K562 (cell line): ENCODE measurements at regions not wholly inside any gene's neighbourhood (a gene's known extent, or its start where the extent isn't known, plus 50 kb on each side); places are given as distances from the start of the nearest gene placed in this dataset.

ENCODE experiments used
- FOXK2 ChIP-seq, 2 experiments: fragments of 450-650 bp; IDR thresholded peaks in 1 of 2; conservative IDR thresholded peaks in 1 of 2; 2 replicates each; pipeline ENCODE4 v1.6.1; 2016; ENCODE audit warnings: low read depth in 2 of 2, mild to moderate bottlenecking in 1 of 2
- IFI16 ChIP-seq: fragments of 250-450 bp; sonication (Bioruptor Pico); IDR thresholded peaks from 2 replicates; pipeline ENCODE4 v2.1.2; 2022; ENCODE audit warnings: mild to moderate bottlenecking, inconsistent platforms
- KDM1A ChIP-seq, 2 experiments: fragments of 450-650 bp; IDR thresholded peaks; 2 replicates each; pipeline ENCODE4 v1.6.1; 2016; ENCODE audit warnings: mild to moderate bottlenecking in 2 of 2
- KDM4B ChIP-seq, 2 experiments: fragments of 450-650 bp in 1 of 2; sonication (generic) in 1 of 2; IDR thresholded peaks; 2 replicates each; pipeline ENCODE4 v1.6.1; 2016 to 2017; ENCODE audit warnings: borderline replicate concordance in 2 of 2, antibody characterized with exemption in 1 of 2, low read depth in 1 of 2, mild to moderate bottlenecking in 1 of 2
- MEIS2 ChIP-seq: fragments of 450-650 bp; IDR thresholded peaks from 2 replicates; pipeline ENCODE4 v1.6.1; 2014; ENCODE audit warnings: mild to moderate bottlenecking; ENCODE audit not compliant: partially characterized antibody
- RFX1 ChIP-seq: fragments of 450-650 bp; IDR thresholded peaks from 2 replicates; pipeline ENCODE4 v1.6.1; 2016; ENCODE audit warnings: mild to moderate bottlenecking, moderate library complexity
- ZFP36 ChIP-seq: fragments of 150-350 bp; IDR thresholded peaks from 2 replicates; pipeline ENCODE4 v1.6.1; 2018; ENCODE audit warnings: low read length, low read depth; ENCODE audit not compliant: partially characterized antibody
- TF ChIP-seq, protein P1 (sequence below): fragments of 450-650 bp; IDR thresholded peaks from 2 replicates; pipeline ENCODE4 v1.6.1; 2016; ENCODE audit warnings: mild to moderate bottlenecking, moderate library complexity
- TF ChIP-seq, protein P2 (sequence below): fragments of 250-450 bp; sonication (Bioruptor Pico); IDR thresholded peaks from 2 replicates; pipeline ENCODE4 v1.5.0; 2022; ENCODE audit warnings: mild to moderate bottlenecking
- TF ChIP-seq, protein P3 (sequence below): fragments of 250-450 bp; sonication (Bioruptor Pico); IDR thresholded peaks from 2 replicates; pipeline ENCODE4 v1.4.0; 2020; ENCODE audit warnings: mild to moderate bottlenecking, moderate library complexity, borderline replicate concordance

DNA sequence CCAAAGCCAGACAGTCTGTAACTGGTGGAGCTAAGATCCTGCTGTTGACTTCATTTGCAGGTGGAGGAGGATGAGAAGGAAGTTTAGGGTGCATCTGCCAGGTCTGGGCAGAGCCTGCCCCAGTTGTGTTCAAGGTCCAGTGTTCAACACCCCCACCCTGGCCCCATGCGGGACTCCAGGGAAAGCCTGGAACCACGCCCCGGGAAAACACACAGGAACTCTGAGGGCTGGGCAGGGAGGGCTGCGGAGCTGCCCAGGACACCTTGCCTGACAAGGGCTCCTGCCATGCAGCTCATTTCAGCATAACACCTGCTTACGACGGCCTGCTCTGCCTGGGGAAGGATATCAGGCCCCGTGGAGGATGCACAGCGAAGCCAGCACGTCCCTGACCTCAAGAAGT is 286.3 kb downstream of the XXYLT1 start (continued):
- TF ChIP-seq, protein P1, sequence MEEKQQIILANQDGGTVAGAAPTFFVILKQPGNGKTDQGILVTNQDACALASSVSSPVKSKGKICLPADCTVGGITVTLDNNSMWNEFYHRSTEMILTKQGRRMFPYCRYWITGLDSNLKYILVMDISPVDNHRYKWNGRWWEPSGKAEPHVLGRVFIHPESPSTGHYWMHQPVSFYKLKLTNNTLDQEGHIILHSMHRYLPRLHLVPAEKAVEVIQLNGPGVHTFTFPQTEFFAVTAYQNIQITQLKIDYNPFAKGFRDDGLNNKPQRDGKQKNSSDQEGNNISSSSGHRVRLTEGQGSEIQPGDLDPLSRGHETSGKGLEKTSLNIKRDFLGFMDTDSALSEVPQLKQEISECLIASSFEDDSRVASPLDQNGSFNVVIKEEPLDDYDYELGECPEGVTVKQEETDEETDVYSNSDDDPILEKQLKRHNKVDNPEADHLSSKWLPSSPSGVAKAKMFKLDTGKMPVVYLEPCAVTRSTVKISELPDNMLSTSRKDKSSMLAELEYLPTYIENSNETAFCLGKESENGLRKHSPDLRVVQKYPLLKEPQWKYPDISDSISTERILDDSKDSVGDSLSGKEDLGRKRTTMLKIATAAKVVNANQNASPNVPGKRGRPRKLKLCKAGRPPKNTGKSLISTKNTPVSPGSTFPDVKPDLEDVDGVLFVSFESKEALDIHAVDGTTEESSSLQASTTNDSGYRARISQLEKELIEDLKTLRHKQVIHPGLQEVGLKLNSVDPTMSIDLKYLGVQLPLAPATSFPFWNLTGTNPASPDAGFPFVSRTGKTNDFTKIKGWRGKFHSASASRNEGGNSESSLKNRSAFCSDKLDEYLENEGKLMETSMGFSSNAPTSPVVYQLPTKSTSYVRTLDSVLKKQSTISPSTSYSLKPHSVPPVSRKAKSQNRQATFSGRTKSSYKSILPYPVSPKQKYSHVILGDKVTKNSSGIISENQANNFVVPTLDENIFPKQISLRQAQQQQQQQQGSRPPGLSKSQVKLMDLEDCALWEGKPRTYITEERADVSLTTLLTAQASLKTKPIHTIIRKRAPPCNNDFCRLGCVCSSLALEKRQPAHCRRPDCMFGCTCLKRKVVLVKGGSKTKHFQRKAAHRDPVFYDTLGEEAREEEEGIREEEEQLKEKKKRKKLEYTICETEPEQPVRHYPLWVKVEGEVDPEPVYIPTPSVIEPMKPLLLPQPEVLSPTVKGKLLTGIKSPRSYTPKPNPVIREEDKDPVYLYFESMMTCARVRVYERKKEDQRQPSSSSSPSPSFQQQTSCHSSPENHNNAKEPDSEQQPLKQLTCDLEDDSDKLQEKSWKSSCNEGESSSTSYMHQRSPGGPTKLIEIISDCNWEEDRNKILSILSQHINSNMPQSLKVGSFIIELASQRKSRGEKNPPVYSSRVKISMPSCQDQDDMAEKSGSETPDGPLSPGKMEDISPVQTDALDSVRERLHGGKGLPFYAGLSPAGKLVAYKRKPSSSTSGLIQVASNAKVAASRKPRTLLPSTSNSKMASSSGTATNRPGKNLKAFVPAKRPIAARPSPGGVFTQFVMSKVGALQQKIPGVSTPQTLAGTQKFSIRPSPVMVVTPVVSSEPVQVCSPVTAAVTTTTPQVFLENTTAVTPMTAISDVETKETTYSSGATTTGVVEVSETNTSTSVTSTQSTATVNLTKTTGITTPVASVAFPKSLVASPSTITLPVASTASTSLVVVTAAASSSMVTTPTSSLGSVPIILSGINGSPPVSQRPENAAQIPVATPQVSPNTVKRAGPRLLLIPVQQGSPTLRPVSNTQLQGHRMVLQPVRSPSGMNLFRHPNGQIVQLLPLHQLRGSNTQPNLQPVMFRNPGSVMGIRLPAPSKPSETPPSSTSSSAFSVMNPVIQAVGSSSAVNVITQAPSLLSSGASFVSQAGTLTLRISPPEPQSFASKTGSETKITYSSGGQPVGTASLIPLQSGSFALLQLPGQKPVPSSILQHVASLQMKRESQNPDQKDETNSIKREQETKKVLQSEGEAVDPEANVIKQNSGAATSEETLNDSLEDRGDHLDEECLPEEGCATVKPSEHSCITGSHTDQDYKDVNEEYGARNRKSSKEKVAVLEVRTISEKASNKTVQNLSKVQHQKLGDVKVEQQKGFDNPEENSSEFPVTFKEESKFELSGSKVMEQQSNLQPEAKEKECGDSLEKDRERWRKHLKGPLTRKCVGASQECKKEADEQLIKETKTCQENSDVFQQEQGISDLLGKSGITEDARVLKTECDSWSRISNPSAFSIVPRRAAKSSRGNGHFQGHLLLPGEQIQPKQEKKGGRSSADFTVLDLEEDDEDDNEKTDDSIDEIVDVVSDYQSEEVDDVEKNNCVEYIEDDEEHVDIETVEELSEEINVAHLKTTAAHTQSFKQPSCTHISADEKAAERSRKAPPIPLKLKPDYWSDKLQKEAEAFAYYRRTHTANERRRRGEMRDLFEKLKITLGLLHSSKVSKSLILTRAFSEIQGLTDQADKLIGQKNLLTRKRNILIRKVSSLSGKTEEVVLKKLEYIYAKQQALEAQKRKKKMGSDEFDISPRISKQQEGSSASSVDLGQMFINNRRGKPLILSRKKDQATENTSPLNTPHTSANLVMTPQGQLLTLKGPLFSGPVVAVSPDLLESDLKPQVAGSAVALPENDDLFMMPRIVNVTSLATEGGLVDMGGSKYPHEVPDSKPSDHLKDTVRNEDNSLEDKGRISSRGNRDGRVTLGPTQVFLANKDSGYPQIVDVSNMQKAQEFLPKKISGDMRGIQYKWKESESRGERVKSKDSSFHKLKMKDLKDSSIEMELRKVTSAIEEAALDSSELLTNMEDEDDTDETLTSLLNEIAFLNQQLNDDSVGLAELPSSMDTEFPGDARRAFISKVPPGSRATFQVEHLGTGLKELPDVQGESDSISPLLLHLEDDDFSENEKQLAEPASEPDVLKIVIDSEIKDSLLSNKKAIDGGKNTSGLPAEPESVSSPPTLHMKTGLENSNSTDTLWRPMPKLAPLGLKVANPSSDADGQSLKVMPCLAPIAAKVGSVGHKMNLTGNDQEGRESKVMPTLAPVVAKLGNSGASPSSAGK = no peak
- TF ChIP-seq KDM1A (IDR thresholded peaks at IDR 0.05) (no peak), RFX1 (no peak), IFI16 (CRISPR knock-in tag) (no peak), FOXK2 (conservative IDR thresholded peaks at IDR 0.05 in 1 of 2, IDR thresholded peaks at IDR 0.05 in 1 of 2; ENCODE audit: low read depth in 2 of 2) (no peak), MEIS2 (no peak), KDM4B (IDR thresholded peaks at IDR 0.05; ENCODE audit: borderline replicate concordance in 2 of 2, low read depth in 1 of 2) (no peak), ZFP36 (no peak)
- TF ChIP-seq, protein P2, sequence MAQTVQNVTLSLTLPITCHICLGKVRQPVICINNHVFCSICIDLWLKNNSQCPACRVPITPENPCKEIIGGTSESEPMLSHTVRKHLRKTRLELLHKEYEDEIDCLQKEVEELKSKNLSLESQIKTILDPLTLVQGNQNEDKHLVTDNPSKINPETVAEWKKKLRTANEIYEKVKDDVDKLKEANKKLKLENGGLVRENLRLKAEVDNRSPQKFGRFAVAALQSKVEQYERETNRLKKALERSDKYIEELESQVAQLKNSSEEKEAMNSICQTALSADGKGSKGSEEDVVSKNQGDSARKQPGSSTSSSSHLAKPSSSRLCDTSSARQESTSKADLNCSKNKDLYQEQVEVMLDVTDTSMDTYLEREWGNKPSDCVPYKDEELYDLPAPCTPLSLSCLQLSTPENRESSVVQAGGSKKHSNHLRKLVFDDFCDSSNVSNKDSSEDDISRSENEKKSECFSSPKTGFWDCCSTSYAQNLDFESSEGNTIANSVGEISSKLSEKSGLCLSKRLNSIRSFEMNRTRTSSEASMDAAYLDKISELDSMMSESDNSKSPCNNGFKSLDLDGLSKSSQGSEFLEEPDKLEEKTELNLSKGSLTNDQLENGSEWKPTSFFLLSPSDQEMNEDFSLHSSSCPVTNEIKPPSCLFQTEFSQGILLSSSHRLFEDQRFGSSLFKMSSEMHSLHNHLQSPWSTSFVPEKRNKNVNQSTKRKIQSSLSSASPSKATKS (CRISPR knock-in tag) = no peak
- TF ChIP-seq, protein P3, sequence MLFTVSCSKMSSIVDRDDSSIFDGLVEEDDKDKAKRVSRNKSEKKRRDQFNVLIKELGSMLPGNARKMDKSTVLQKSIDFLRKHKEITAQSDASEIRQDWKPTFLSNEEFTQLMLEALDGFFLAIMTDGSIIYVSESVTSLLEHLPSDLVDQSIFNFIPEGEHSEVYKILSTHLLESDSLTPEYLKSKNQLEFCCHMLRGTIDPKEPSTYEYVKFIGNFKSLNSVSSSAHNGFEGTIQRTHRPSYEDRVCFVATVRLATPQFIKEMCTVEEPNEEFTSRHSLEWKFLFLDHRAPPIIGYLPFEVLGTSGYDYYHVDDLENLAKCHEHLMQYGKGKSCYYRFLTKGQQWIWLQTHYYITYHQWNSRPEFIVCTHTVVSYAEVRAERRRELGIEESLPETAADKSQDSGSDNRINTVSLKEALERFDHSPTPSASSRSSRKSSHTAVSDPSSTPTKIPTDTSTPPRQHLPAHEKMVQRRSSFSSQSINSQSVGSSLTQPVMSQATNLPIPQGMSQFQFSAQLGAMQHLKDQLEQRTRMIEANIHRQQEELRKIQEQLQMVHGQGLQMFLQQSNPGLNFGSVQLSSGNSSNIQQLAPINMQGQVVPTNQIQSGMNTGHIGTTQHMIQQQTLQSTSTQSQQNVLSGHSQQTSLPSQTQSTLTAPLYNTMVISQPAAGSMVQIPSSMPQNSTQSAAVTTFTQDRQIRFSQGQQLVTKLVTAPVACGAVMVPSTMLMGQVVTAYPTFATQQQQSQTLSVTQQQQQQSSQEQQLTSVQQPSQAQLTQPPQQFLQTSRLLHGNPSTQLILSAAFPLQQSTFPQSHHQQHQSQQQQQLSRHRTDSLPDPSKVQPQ (CRISPR knock-in tag) = no peak
- TF ChIP-seq, all 486 proteins: peak for 0
